GM12878 (cell line): ENCODE measurements at regions not wholly inside any gene's neighbourhood (a gene's known extent, or its start where the extent isn't known, plus 50 kb on each side); places are given as distances from the start of the nearest gene placed in this dataset.

Experiments used
- ATAC-seq: fragments of 200-7000 bp; cut with Tn5 transposase; 3 replicates; pipeline ENCODE4 v1.9.1; 2020; ENCODE audit warnings: mild to moderate bottlenecking, moderate library complexity
- BruUV-seq: library from RNA; stranded (reverse); fragments of 400-500 nt; replicated peaks from 2 replicates; lab custom pipeline; 2021; lab: Mats Ljungman, UMichigan
- CTCF ChIA-PET: fragments of 300-600 bp; sonication (Branson Sonifier 250); formaldehyde crosslinking; extraction: SDS; loops from one replicate; lab custom pipeline; 2021; ENCODE audit warnings: inconsistent platforms; lab: Yijun Ruan, JAX
- POLR2A ChIA-PET: fragments of 350-600 bp; formaldehyde crosslinking; extraction: SDS; loops from one replicate; lab custom pipeline; 2021; ENCODE audit warnings: inconsistent platforms; lab: Charles Lee
- RAD21 ChIA-PET: fragments of 300-600 bp; sonication (Branson Sonifier 250); formaldehyde crosslinking; loops from one replicate; lab custom pipeline; 2023; ENCODE audit warnings: antibody characterized with exemption; ENCODE audit not compliant: unreplicated experiment; lab: Charles Lee
- SMC1A ChIA-PET: fragments of 300-600 bp; sonication (Branson Sonifier 250); formaldehyde crosslinking; loops from one replicate; lab custom pipeline; 2023; ENCODE audit not compliant: unreplicated experiment, uncharacterized antibody; lab: Charles Lee
- DNase-seq: peaks from one replicate; pipeline ENCODE4 v3.0.0-alpha.2; 2011; ENCODE audit warnings: low read depth, low spot score
- FAIRE-seq: peaks from 3 replicates; lab custom pipeline; 2011; peaks lifted over from hg19 to GRCh38; lab: Jason Lieb, UNC
- H2AFZ ChIP-seq: 2 replicates; pipeline ENCODE4 v1.6.0; 2011; ENCODE audit warnings: low read depth, low read length, control low read depth; ENCODE audit not compliant: control insufficient read depth
- H3K27ac ChIP-seq: 2 replicates; pipeline ENCODE4 v1.5.1; 2011; ENCODE audit warnings: control low read depth; ENCODE audit not compliant: control insufficient read depth, insufficient read depth
- H3K27me3 ChIP-seq, 2 experiments: replicated peaks in 1 of 2; 2 replicates each; pipeline versions ENCODE4 v1.6.0 to v1.6.1; 2011; ENCODE audit warnings: low read length in 1 of 2; ENCODE audit not compliant: control insufficient read depth in 2 of 2, insufficient read depth in 2 of 2
- H3K36me3 ChIP-seq, 2 experiments: 2 replicates each; pipeline ENCODE4 v1.5.1; 2011; ENCODE audit warnings: low read length in 1 of 2; ENCODE audit not compliant: control insufficient read depth in 2 of 2, insufficient read depth in 2 of 2
- H3K4me1 ChIP-seq: 2 replicates; pipeline ENCODE4 v1.6.1; 2011; ENCODE audit warnings: mild to moderate bottlenecking, low read length, moderate library complexity, mixed read lengths; ENCODE audit not compliant: control insufficient read depth, insufficient read depth
- H3K4me2 ChIP-seq: 2 replicates; pipeline ENCODE4 v1.6.0; 2011; ENCODE audit warnings: control low read depth; ENCODE audit not compliant: control insufficient read depth, insufficient read depth
- H3K4me3 ChIP-seq: fragments of 200-600 bp; sonication (generic); 2 replicates; pipeline ENCODE4 v1.5.1; 2016
- H3K79me2 ChIP-seq: 2 replicates; pipeline ENCODE4 v1.6.0; 2011; ENCODE audit warnings: low read length; ENCODE audit not compliant: control insufficient read depth, insufficient read depth
- H3K9ac ChIP-seq: 2 replicates; pipeline ENCODE4 v1.8.0; 2011; ENCODE audit warnings: low read length, control low read depth, mixed read lengths; ENCODE audit not compliant: control insufficient read depth, insufficient read depth
- H3K9me3 ChIP-seq: replicated peaks from 3 replicates; pipeline ENCODE4 v1.5.1; 2011; ENCODE audit warnings: mild to moderate bottlenecking, low read length; ENCODE audit not compliant: control insufficient read depth, insufficient read depth
- H4K20me1 ChIP-seq: 2 replicates; pipeline ENCODE4 v1.6.0; 2011; ENCODE audit not compliant: control insufficient read depth, insufficient read depth
- BCL11A ChIP-seq: IDR thresholded peaks from 2 replicates; pipeline ENCODE4 v1.6.1; 2011; ENCODE audit warnings: low read depth, low read length
- CBX3 ChIP-seq: fragments of 200-600 bp; sonication (generic); IDR thresholded peaks from 2 replicates; pipeline ENCODE4 v1.6.1; 2016; ENCODE audit warnings: low read depth, borderline replicate concordance
- CEBPB ChIP-seq, 2 experiments: fragments of 150-350 bp in 1 of 2; IDR thresholded peaks; 2 replicates each; pipeline ENCODE4 v1.6.1; 2012 to 2014; ENCODE audit warnings: low read depth in 2 of 2, low read length in 2 of 2, borderline replicate concordance in 1 of 2, inconsistent platforms in 1 of 2
- CHD1 ChIP-seq: IDR thresholded peaks from 2 replicates; pipeline ENCODE4 v1.6.1; 2012; ENCODE audit warnings: low read depth, low read length, improper control_type of control experiment
- CHD4 ChIP-seq: fragments of 200-600 bp; sonication (generic); IDR thresholded peaks from 2 replicates; pipeline ENCODE4 v1.6.1; 2016; ENCODE audit warnings: mild to moderate bottlenecking
- DPF2 ChIP-seq: fragments of 450-650 bp; IDR thresholded peaks from 2 replicates; pipeline ENCODE4 v1.6.1; 2017; ENCODE audit warnings: mild to moderate bottlenecking
- GABPA ChIP-seq: IDR thresholded peaks from 2 replicates; pipeline ENCODE4 v1.6.1; 2014; ENCODE audit warnings: antibody characterized with exemption, low read depth, mild to moderate bottlenecking, inconsistent platforms
- GATAD2B ChIP-seq: fragments of 450-650 bp; conservative IDR thresholded peaks from 2 replicates; pipeline ENCODE4 v1.6.1; 2017; ENCODE audit warnings: low read depth, mild to moderate bottlenecking, moderate library complexity
- JUNB ChIP-seq: IDR thresholded peaks from 2 replicates; pipeline ENCODE4 v1.6.1; 2016; ENCODE audit warnings: antibody characterized with exemption, mild to moderate bottlenecking
- MYC ChIP-seq: IDR thresholded peaks from 2 replicates; pipeline ENCODE4 v1.6.1; 2011; ENCODE audit warnings: mild to moderate bottlenecking, low read length, moderate library complexity, inconsistent platforms; ENCODE audit not compliant: insufficient read depth, insufficient replicate concordance, insufficient read length, severe bottlenecking
- POLR2A ChIP-seq: IDR thresholded peaks from 2 replicates; pipeline ENCODE4 v1.6.1; 2011; ENCODE audit warnings: low read depth, mild to moderate bottlenecking, low read length
- RCOR1 ChIP-seq: conservative IDR thresholded peaks from 2 replicates; pipeline ENCODE4 v1.6.1; 2012; ENCODE audit warnings: low read depth, low read length, improper control_type of control experiment
- RELB ChIP-seq: fragments of 450-650 bp; IDR thresholded peaks from 2 replicates; pipeline ENCODE4 v1.6.1; 2017; ENCODE audit warnings: low read depth, mild to moderate bottlenecking, moderate library complexity
- REST ChIP-seq: IDR thresholded peaks from 2 replicates; pipeline ENCODE4 v1.6.1; 2012; ENCODE audit warnings: mild to moderate bottlenecking, low read depth, low read length
- SMC3 ChIP-seq: IDR thresholded peaks from 2 replicates; pipeline ENCODE4 v1.6.1; 2011; ENCODE audit warnings: low read length, improper control_type of control experiment, borderline replicate concordance
- STAT1 ChIP-seq: fragments of 450-650 bp; conservative IDR thresholded peaks from 2 replicates; pipeline ENCODE4 v1.6.1; 2014; ENCODE audit warnings: antibody characterized with exemption, mild to moderate bottlenecking
- STAT3 ChIP-seq: IDR thresholded peaks from 2 replicates; pipeline ENCODE4 v1.6.1; 2011; ENCODE audit warnings: low read depth, low read length, improper control_type of control experiment
- TBL1XR1 ChIP-seq: IDR thresholded peaks from 2 replicates; pipeline ENCODE4 v1.6.1; 2012; ENCODE audit warnings: low read depth, low read length, improper control_type of control experiment
- USF2 ChIP-seq: IDR thresholded peaks from 2 replicates; pipeline ENCODE4 v1.6.1; 2011; ENCODE audit warnings: low read depth, low read length, improper control_type of control experiment, borderline replicate concordance
- YY1 ChIP-seq: IDR thresholded peaks from 2 replicates; pipeline ENCODE4 v1.6.1; 2011; ENCODE audit warnings: low read depth, mild to moderate bottlenecking, low read length
- in situ Hi-C: fragments of 300-500 bp; cut with MboI; formaldehyde crosslinking; loops from 9 replicates; pipeline ENCODE4 v1.14.3; 2018; ENCODE audit warnings: mixed read lengths
- intact Hi-C: fragments of 100-400 bp; cut with micrococcal nuclease; formaldehyde crosslinking; loops from one replicate; pipeline ENCODE4 v1.14.2; 2022; ENCODE audit not compliant: unreplicated experiment

GRCh38 chr2:6025391-6025790, 333.2 kb downstream of the SOX11 start (continued):
- TF ChIP-seq RELB (no peak), JUNB (no peak)

GRCh38 chr2:6027066-6027465, 334.9 kb downstream of the SOX11 start:
- SMC1A ChIA-PET, result interaction anchor here (0.6 kb wide), 2 partner anchors 506 to 1670 kb away, joined by 3 to 5 read pairs; no protein-coding TSS in a partner anchor
- Histone ChIP-seq H3K36me3 (no peaks in the 10 kb centered on the region), H3K79me2 (no peaks in the 10 kb centered on the region), H3K4me1 (no peaks in the 10 kb centered on the region), H3K27ac (no peak overlapping the region), H3K27me3 (no peaks in the 10 kb centered on the region), H2AFZ (no peak overlapping the region), H3K4me3 (no peak overlapping the region), H3K4me2 (no peak overlapping the region), H3K9ac (no peak overlapping the region), H4K20me1 (no peaks in the 10 kb centered on the region), H3K9me3 (no peaks in the 10 kb centered on the region)
- RAD21 ChIA-PET, result no interaction called here
- POLR2A ChIA-PET, result no interaction called here
- intact Hi-C loops (no loop called here), in situ Hi-C loops (no loop called here)
- no peak for ATAC-seq
- no TSS peak for BruUV-seq
- FAIRE-seq, result no peak
- CTCF ChIA-PET, result no interaction called here
- DNase-seq, result no peak
- TF ChIP-seq TBL1XR1, result no peak
- no peak for TF ChIP-seq STAT3
- no peak for TF ChIP-seq YY1
- no peak for TF ChIP-seq CEBPB (IDR thresholded peaks at IDR 0.05; ENCODE audit: borderline replicate concordance in 1 of 2, low read depth in 2 of 2, low read length in 2 of 2)
- no peak for TF ChIP-seq CHD4
- no peak for TF ChIP-seq GABPA
- TF ChIP-seq SMC3, result no peak
- no peak for TF ChIP-seq REST
- no peak for TF ChIP-seq CBX3
- no peak for TF ChIP-seq MYC
- no peak for TF ChIP-seq STAT1
- no peak for TF ChIP-seq POLR2A
- TF ChIP-seq BCL11A, result no peak
- TF ChIP-seq RCOR1, result no peak
- no peak for TF ChIP-seq GATAD2B
- no peak for TF ChIP-seq USF2
- no peak for TF ChIP-seq CHD1
- TF ChIP-seq DPF2, result no peak
